ENCODE measurements at regions not wholly inside any gene's neighbourhood (a gene's known extent, or its start where the extent isn't known, plus 50 kb on each side); places are given as distances from the start of the nearest gene placed in this dataset.

DNA sequence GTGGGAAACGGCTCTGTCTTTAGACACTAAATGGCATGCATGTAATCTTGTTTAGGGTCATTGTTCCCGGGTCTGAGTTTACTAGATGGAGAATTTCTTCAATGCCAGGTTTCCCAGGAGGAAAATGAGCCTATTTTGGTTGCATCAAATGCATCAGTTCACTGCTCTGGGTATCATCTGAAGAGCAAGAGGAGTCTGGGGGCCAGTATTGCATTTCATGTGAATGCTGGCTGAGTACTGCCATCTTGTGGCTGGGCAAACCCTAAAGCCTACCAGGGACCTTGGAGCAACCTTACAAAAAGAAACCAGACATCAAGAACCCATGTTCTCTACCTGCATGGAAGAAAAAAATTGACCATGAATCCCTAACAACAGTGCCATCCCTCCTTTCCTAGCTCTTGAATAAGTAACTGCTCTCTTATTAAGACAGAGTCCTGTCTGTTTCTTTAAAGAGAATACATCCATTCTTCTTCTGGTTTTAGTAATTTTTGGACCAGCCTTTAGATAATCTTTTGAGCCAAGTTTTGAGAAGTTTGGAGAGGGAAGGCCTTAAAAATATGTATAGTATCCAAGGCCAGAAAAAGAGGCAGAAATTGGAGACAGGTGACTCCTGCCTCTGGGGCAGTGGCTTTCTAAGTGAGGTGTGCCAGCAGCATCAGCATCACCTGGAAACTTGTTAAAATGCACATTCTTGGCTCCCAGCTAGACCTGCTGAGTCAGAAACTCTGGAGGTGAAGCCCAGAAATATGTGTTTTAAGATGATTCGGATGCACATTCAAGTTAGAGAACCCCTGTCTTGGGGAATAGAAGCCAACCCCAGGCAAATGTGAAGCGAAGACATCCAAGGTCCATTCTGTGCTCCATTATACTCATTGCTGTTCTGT is 261.0 kb upstream of the CXCR4 start:
- TF ChIP-seq, protein P1, sequence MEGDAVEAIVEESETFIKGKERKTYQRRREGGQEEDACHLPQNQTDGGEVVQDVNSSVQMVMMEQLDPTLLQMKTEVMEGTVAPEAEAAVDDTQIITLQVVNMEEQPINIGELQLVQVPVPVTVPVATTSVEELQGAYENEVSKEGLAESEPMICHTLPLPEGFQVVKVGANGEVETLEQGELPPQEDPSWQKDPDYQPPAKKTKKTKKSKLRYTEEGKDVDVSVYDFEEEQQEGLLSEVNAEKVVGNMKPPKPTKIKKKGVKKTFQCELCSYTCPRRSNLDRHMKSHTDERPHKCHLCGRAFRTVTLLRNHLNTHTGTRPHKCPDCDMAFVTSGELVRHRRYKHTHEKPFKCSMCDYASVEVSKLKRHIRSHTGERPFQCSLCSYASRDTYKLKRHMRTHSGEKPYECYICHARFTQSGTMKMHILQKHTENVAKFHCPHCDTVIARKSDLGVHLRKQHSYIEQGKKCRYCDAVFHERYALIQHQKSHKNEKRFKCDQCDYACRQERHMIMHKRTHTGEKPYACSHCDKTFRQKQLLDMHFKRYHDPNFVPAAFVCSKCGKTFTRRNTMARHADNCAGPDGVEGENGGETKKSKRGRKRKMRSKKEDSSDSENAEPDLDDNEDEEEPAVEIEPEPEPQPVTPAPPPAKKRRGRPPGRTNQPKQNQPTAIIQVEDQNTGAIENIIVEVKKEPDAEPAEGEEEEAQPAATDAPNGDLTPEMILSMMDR (IDR thresholded peaks at IDR 0.05; ENCODE audit: low read length): peak; percentile 87
- TF ChIP-seq EZH2 (IDR thresholded peaks at IDR 0.05; ENCODE audit: borderline replicate concordance, low read length): no peak
